GM21825 (cell line): ENCODE measurements at regions not wholly inside any gene's neighbourhood (a gene's known extent, or its start where the extent isn't known, plus 50 kb on each side); places are given as distances from the start of the nearest gene placed in this dataset.
"Not testable (repeated sequence)": the region's sequence is repeated elsewhere in the genome, so short reads cannot be mapped to it uniquely, and the experiment has no call there.

Experiments used
- ATAC-seq: cut with Tn5 transposase; IDR thresholded peaks from one replicate; pipeline ENCODE4 v1.9.1; 2021; ENCODE audit warnings: mild to moderate bottlenecking, moderate library complexity; ENCODE audit not compliant: unreplicated experiment

DNA sequence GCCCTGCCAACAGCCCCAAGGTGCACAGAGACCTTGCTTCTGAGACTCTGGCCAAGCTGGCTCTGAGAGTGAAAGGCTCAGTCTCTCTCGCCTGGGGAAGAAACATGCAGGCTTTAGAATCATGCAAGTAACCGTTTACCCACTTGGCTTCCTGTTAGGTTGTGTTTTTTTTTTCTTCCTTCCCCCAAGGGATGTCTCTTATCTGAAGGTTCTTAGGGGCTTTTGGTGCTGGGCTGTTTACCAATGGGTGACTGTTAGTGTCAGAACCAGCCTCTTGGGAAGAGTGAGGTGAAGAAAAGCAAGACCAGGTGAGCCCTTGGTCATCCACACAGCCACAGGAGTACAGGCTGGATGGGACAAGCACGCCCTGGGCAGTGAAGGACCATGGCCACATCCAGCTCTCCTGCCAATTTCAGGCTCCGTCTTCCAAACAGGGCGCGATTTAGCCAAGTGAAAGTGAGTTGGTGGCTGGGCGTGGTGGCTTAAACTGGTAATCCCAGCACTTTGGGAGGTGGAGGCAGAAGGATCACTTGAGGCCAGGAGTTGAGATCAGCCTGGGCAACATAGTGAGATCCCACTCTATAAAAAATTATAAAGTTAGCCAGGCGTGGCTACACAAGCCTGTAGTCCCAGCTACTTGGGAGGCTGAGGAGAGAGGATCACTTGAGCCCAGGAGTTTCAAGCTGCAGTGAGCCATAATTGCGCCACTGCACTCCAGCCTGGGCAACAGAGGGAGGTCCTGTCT is 76.3 kb upstream of the CUX1 start:
- ATAC-seq = peak; percentile 57

GRCh38 chr7:101743241-101743994 is 74.0 kb upstream of the CUX1 start:
- no peak for ATAC-seq

GRCh38 chr7:101743995-101744360 is 73.4 kb upstream of the CUX1 start:
- ATAC-seq = no peak

- no peak for ATAC-seq
Measured at GRCh38 chr7:101744588-101744987, 72.8 kb upstream of the CUX1 start.

DNA sequence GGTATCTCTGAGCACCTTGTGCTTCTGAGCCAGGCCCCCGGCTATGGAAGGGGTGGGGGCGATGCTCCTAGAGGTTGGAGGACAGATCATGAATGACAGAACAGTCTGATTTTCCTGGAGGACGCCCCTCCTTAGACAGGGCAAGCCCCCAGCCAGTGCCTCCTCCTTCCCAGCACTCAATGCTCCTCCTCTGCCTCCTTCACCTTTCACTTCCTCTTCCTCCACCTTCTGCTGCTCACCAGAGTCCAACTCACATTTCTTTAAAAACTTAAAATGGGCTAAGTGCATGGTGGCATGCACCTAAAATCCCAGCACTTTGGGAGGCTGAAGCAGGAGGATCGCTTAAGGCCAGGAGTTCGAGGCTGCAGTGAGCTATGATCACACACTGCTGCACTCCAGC is 71.1 kb upstream of the CUX1 start:
- peak; percentile 49 for ATAC-seq

DNA sequence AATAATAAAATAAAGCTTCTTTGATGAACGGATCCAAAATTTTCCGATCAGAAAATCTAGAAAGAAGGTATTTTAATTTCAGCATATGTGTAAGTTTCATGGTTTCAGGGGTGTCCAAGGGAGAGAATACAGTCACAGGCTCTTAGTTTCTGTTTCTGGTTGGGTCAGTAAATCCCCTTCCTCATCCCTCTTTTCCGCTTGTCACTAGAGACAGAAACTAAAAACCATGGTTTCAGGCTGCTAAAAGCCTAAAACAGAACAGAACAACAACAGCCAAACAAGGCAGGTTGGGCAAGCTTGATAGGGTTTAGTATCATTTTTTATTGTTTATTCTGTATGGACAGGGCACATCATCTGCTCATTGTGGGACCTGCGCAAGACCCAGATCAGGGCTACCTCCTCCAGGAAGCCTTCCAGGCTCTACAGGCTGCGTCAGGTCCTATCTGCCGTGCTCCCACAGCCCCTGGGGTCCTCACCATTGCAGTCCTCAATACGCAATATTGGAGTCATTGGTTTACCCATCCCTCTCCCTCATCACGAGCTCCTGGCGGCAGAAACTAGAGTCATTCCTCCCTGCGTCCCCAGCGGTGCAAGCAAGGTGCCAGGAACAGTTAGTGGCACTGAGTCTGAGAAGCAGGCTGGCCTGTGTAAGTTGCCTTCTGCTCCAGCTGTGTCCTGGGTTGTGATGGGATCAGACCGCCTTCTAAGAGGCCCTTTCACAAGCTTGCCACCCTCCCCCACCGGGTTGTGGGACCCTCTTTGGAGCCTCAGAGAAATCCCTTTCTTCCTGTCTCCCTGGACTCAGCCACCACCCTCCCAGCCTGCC is 70.2 kb upstream of the CUX1 start:
- ATAC-seq = no peak

- no peak for ATAC-seq
Measured at GRCh38 chr7:101747879-101748345, 69.5 kb upstream of the CUX1 start.

DNA sequence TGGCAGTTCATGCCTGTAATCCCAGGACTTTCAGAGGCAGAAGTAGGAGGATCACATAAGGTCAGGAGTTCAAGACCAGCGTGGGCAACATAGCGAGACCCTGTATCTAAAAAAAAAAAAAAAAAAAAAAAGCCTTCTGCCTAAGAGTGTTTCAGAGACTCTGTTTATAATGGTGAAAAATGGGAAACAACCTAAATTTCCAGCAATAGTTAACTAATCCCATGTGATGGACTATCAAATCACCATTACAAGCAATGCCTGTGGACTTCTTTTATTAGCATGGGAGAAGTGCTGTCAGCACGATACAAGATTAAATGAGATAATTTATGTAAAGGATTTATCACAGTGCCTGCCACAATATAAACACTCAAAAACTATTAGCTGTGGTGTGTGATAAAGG is 67.5 kb upstream of the CUX1 start:
- ATAC-seq = no peak

GRCh38 chr7:101753316-101753715 is 64.1 kb upstream of the CUX1 start:
- ATAC-seq = no peak

DNA sequence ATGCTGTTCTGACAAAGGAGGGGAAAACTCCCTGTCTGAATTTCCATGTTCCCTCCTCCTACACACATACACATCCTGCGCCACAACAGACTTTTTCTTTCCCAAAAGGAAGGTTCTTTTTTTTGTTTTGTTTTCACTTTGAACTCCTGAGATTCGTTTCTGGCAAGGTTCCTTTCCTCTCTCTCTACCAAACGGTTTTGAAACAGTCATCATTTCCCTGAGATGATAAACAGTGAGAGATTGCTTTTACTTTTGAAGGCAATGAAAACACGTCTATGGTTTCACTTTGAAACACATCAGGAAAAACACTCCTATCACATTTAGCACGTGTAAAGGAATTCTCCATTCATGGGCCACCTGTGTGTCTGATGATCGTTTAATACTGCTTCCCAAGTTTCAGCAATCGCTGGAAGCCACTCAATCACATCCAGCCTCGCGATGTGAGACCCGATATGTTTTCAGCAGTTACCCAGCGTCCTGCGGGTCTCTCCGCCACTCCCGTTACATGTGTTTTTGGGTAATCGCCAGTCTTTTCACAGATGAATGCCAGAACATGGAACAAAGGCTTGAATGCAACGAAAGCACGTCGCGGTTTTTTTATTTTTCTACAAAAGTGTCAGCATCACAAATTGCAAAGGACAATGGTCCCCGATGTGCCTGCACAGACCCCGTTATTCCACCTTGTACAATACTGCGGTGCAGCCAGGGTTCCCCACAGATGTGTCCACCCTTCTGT is 62.8 kb upstream of the CUX1 start:
- ATAC-seq = no peak

DNA sequence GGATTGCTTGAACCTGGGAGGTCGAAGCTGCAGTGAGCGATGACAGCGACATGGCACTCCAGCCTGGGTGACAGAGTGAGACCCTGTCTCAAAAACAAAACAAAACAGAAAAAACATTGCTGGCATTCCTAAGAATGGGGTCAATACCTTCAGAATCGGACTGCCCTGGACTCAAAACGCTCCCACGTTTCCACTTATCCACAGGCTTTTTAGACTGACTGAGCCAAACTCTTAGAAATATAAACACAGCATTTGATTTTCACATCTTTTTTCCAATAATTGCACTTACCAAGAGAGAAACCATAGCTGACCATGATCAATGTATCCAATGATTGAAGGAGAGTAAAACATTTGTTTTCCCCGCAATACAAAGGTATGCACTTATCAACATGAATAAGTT is 59.5 kb upstream of the CUX1 start:
- ATAC-seq = no peak

DNA sequence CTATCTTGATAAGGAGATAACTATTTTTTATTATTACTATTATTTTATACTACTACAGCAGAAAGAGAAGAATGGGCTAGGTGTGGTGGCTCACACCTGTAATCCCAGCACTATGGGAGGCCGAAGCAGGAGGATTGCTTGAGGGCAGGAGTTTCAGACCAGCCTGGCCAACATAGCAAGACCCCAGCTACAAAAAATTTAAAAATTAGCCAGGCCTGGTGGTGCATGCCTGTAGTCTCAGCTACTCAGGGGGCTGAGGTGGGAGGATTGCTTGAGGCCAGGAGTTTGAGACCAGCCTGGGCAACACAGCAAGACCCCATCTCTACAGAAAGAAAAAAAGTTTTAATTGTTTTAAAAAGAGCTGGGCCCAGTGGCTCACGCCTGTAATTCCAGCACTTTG is 58.9 kb upstream of the CUX1 start:
- ATAC-seq = not testable (repeated sequence)

GRCh38 chr7:101764221-101764620 is 53.2 kb upstream of the CUX1 start:
- ATAC-seq = no peak

GRCh38 chr7:101767544-101767943 is 49.9 kb upstream of the CUX1 start:
- no peak for ATAC-seq
